T-helper 1 cell (primary cell): ENCODE measurements at regions not wholly inside any gene's neighbourhood (a gene's known extent, or its start where the extent isn't known, plus 50 kb on each side); places are given as distances from the start of the nearest gene placed in this dataset.
"Not testable (repeated sequence)": the region's sequence is repeated elsewhere in the genome, so short reads cannot be mapped to it uniquely, and the experiment has no call there.

ENCODE experiments used
- DNase-seq, 5 donors: peaks; one replicate each; pipeline ENCODE4 v3.0.0-alpha.2; 2012 to 2020

DNA sequence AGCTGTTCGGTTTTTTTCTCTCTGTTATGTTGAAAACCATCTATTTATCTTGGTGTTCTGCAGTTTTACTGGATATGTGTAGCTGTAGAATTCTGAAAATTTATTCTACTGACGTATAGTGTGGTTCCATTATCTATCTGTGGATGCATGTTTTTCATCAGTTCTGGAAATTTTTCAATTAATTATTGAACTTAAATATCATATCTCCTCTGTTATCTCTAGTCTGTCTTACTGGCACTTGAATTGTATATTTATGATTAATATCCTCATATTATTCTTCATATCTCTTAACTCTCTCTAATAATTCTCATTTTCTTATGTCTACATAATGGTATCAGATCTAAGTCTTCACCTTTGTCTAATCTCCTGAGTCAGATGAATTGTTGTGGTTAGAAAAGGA, 501.7 kb downstream of the STK39 start:
- DNase-seq: no peak

DNA sequence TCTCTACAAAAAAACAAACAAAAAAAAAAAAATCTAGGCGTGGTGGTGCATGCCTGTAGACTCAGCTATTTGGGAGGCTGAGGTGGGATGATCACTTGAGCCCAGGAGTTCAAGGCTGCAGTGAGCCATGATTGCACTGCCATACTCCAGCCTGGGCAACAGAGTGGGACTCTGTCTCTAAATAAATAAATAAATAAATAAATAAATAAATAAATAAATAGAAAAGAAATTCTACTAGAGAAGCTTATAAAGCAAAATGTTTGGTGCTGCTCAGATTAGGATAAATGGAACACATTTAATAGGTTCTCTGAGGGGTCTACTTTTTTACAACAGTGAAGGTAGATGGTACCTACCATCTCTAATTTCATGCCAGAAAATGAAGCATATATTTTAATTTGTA, 507.5 kb downstream of the STK39 start:
- DNase-seq: not testable (repeated sequence)

DNA sequence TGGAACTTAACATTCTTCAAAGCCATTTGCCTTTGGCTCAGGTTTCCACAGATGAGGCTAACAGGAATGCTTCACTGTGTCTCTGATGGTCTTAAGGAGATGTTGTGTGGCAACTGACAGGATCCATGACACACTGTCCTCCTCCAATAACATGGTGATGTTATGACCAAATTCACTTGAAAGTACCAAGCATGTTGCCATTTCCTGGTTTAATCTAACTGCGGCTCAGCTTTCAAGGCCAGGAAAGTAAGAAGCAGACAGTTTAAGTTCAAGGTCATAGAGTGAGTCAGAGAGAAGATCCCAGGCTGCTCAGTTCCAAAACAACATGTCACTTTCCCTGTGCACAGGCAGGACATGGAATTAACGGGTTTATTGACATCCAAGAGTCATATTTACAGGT, 513.6 kb downstream of the STK39 start:
- no peak for DNase-seq

DNA sequence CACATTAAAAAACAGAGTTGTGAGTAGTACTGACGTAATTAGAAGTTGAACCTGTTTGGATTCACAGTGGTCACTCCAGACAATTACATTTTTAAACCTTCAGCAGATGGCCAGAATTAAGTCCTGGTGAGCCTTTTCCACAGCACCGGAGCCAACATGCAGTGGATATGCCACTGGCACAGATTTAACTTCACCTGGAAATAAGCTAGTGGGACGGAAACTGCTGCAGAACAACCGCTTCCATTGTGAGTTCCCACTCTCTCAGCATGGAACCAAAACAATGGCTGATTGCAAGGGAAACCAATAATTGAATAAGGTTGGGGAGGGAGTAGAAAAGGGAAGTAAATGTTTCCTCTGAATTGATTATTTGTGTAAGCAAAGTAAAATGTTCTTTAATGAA, 515.1 kb downstream of the STK39 start:
- no peak for DNase-seq

DNA sequence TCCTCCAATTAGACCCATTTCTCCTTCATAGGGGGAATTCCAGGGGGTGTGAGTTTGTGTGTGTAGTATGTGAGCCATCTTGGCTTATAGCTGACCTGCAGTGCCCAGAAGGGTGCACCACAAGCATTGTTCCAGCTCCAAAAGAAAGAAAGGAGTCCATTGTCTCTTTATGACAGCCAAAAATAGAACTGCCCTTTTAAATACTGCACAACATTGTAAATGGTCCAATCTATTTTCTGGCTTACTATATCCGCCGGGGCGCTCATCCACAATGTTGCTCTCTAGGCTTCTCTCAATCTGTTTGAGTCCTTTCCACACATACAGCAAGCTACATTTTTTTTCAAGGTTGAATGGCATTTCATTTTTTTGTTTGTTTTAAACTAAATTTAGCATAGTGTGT, 517.5 kb downstream of the STK39 start:
- no peak for DNase-seq

DNA sequence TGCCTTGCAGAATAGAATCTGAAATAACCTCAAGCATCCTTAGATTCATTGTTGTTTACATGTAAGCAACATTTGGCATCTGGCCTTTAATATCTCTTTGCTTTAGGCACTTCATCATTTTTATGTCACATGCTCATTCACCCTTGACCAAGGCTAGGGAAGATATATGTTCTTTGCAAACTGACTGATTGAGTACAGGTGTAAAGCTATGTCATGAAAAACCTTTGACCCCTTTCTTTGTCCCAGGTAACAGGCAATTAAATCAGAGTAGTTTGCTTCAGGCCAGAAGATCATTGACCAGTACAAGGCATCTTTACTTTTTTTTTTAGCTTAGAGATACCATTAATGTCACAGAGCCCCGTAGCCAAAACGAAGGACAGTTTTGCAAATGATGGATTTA, 520.6 kb downstream of the STK39 start:
- no peak for DNase-seq

DNA sequence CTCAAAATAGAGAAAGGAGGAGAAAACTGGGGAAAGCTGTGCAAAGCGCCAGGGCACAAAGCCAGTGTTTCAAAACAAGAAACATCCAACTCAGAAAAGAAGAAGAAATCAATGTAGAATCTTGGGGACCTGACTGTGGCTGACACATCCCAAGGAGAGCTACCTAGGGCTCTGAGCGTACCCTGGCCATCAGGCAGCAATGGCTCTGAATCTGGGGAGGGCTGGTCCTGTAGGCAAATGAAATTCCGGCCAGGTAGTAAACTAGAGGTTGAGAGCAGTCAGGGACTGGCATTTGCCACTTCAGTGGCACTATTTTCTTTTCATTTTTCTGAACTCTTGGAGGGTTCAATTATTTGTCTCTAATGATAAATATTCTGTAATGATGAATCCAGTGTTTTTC, 525.8 kb downstream of the STK39 start:
- no peak for DNase-seq

DNA sequence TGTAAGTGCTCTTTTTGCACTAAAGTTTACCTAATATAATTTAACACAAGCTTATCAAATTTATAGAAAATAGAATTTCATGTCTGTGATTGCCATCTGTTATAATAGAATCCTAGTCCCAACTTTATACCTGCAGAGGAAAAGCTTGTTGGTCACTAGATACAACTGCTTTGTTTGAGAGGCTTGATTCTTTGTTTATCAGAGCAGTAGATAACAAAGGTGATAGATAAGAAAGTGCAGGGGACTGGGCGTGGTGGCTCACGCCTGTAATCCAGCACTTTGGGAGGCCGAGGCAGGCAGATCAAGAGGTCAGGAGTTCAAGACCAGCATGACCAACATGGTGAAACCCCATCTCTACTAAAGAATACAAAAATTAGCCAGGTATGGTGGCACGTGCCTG, 528.0 kb downstream of the STK39 start:
- no peak for DNase-seq

DNA sequence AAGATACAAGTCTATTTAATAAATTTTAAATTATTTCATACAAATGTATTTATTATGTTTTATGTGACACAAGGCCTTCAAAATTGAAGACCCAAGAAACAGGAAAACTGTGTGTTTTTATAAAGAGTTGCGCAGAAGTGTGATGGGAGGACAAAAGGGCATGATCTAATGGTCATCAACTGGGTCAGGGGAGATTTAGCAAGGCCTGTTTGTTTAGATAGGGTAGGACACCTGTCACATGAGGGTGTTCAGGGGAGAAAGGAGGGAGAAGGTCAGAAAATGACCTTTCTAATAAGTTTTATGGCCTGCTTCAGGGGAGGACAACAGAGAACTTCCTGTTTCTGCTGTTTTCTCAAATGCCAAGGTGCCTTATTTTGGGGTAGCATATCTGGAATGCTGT, 528.8 kb downstream of the STK39 start:
- DNase-seq: no peak

DNA sequence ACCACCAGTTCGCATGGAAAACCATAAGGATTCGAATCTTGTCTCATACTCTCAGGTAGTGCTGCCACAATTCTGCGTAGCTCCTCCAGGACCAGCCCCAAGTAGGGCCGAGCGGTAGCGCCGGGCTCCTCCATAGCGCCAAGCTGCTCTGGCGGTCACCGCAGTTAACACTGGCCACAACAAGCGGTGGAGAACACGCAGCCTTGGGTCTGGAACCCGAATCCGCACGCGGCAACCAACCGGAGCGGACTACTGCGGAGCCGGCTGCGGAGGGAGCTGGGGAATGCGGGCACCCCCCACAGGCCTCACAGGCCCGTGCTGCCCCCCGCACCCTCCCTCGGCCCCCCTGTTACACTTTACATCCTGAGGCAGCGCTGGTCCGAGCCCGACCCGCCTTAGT, 531.5 kb downstream of the STK39 start:
- no peak for DNase-seq

DNA sequence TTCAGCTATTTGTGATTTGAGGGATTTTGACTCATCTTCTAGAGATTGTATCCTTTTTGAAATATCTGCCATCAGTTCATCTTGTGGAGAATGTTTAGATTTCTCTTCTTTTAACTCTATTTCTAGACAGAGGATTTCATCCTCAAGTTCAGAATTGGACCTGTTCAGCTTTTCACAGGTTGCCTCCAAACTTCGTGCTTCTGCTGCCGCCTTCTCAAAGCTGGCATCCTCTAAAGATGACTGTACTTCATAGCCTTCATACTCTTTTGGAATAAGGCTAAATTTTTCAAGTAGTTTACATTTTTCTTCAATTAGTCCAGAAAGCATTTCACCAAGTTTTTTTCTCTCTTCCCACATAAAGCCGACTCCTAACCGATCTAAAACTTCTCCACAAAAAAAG, 531.9 kb downstream of the STK39 start:
- not testable (repeated sequence) for DNase-seq

DNA sequence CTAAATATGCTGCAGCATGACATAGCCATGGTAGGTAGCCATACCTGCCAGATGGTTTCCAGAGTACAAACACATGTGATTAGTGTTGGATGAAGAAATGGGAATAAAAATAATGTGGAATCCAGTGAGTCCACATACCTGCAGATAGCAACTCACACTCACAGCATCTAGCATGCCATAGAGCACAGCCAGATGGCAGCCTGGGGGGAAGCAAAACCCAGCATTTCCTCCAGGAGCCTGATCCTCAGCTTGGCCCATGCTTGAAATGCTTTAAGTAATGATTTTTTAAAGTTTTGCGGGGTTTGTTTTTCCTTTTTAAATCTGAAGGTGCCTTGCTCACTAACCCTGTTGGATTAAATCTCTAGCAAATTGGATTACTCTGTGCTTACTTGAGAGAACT, 535.1 kb downstream of the STK39 start:
- no peak for DNase-seq

DNA sequence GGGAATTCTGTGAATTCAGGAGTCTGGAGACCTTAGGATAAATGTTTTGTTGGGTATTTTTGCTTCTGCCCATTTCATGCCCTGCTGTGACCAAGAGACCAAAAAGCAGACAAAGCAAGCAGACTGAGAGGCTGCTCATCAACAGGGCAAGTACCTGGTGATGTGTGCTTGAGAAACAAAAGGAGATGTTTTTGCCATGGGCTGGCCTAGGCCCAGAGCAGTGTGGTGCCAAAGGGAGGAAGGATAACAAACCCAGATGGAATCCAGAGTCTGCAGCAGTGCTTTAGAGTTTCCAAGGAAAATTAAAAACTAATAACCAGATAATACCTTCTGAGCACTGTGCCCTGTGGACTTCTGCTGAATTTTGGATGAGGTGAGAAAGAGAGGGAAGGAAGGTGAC, 538.4 kb downstream of the STK39 start:
- DNase-seq: no peak

DNA sequence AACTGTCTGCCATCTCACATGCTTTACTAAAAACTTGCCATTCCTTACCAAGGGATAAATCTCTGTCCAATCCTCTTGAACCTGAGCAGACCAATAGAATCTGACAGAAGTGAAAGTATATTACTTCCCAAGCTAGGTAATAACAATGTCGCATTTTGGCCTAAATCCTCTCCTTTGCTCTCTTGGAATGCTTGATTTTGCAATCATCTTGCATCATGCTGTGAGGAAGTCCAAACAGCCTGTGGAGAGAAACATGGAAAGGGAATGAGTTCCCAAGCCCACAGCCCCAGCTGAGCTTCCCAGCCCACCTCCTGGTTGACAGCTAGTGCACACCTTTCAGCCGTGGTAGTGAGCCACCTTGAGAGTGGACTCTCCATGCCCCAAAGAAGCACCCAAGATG, 540.6 kb downstream of the STK39 start:
- DNase-seq: no peak

DNA sequence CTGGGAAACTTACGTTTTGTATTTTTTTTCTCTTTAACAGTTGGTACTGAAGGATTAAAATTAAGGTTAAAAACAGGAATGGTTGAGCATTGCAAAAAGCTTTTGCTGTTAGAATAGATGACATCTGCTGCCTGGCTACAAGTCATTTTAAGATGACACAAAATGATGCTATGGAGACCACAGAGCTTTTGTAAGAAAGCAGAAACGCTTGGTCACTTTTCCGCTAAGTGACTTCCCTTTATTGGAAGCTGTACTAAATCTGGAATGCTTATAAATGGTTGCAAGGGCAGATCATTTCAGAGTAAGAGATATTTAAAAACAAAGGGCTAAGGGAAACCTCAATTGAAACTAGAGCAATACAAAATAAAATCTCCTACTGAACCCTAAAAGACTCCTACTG, 544.0 kb downstream of the STK39 start:
- DNase-seq: no peak

DNA sequence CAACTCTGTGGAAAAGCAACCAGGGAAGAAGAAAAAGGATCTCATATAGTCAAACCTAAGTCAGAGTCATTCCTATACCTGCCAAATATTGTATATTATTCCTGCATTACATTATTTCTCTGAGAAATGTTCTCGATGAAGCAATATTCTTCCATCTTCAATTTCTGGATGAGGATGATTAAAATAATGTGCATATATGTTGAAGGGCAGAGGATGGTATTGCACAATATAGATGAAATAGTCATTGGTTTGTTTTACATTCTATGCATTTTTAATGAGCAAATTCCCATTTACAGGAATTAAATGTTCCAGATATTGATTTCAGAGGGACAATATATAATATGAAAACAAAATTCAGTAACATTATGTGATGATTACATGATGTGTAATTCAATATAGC, 545.2 kb downstream of the STK39 start:
- DNase-seq: no peak

DNA sequence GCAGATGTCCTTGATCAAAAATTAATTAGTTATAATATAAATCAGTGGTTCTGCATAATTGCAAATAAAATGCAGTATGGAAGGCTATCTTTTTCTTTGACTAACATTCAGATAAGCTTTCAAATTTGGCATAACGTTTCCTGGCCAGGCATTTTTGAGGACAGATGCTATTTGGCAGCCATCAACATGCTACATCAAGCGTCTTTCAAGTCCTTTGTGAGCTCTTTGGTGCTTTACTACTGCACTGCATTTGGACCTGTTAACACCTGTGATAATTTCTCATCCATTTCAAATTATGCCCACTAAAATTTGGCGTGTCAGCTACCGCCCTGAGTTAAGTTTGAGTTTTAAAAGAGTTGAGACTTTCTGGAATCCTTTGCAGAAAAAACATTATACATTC, 545.7 kb downstream of the STK39 start:
- no peak for DNase-seq

DNA sequence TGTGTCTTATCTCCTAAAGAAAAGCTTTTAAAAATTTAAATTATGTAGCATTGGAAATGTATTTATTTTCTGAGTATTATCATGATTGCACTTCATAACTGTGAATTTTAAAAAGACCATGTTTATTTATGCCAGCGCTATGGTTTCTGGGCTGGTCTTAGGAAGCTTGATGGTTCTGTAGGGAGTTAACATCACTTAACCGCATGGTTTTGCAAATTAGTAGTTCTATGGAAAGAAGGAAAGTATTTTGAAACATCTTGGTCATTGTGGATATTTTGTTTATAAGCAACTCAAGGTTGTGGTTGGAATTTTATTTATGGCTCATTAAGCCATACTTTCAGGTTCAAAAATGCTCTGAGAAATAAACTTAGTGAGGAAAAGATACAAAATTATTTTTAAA, 549.4 kb downstream of the STK39 start:
- DNase-seq: no peak

DNA sequence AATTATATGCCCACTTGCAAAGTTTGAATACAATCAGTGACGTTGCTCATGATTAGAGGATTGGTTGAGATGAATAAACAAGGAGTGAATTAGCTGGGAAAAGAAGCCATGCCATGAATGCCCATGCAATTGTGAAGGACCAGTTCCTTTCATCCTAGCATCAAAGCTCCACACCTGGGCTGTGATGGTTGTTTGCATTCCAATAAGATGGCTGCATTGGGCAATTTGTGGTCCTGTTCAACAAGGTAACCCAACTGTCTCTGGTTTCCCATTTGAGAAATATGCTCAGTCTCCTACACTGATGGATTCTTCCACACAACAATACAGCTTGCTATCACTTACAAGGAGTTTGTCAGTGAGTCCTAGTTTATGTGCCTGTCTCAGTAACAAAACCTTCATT, 550.2 kb downstream of the STK39 start:
- no peak for DNase-seq

DNA sequence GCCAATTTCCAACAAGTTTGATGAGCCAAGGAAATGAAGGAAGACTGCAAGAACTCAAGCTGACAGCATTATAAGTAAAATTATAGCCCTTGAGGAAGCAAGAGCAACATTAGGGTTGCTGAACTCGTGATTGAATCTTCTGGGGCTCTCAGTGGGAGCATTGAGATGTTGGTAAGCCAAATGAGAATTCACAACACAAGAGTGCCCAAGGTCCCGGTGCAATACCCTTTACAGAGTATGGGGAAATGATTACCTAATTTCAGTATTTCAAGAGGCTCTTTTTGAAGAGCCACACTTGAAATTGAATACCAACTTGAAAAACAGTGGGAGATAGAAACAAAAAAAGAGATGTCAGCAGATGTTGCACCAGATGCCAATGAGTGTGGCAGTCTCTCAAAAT, 554.5 kb downstream of the STK39 start:
- no peak for DNase-seq

DNA sequence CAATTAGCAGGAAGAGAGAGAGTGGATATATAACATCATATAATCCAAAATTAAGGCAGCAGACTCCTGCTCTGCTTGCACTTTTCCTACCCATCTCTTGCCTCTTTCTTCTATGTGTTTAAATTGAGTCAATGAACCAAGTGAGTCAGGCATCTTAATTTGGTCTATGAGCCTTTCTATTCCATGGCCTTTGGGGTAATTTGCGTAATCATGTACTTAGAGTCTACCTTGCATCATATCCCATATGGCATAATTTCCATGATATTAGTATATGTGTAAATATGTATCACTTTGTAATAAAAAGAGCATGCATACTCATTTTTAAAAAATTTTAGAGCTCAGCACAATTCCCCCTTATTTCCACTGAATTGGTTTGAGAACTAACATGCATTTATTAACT, 555.2 kb downstream of the STK39 start:
- DNase-seq: no peak

DNA sequence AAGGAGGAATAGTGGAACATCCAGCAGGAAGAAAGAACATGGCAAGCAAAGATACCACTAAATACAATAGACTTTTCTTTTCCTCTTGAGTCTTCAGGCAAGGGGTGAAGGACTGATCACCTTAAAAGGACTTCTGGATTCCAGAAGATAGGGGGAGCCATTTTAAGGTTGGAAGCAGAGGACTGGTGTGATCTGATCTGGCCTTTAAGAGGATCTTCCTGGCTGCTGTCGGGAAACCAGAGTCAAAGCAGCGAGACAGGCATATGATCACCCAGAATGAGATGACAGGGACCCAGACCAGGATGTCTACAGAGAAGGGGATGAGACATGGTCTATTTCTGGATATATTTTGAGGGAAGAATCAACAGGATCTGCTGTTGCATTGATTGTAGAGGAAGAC, 558.0 kb downstream of the STK39 start:
- no peak for DNase-seq

DNA sequence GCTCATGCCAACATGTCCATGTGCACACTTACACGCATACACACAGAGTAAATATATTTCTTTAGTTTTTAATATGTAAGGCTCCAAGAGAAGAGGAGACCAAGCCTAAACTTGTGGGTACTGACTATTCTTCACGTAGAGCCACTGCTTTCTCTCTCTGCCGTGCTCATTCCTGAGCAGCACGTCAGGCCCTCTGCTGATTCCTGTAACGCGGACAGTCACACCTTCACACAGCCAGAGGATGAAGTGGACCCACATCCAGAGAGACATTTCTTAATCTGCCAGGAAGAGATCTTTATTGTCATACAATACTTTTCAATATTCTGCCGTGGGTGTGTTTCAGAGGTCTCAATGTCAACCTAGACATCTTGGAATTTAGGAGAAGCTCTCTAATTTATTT, 560.7 kb downstream of the STK39 start:
- DNase-seq: no peak

DNA sequence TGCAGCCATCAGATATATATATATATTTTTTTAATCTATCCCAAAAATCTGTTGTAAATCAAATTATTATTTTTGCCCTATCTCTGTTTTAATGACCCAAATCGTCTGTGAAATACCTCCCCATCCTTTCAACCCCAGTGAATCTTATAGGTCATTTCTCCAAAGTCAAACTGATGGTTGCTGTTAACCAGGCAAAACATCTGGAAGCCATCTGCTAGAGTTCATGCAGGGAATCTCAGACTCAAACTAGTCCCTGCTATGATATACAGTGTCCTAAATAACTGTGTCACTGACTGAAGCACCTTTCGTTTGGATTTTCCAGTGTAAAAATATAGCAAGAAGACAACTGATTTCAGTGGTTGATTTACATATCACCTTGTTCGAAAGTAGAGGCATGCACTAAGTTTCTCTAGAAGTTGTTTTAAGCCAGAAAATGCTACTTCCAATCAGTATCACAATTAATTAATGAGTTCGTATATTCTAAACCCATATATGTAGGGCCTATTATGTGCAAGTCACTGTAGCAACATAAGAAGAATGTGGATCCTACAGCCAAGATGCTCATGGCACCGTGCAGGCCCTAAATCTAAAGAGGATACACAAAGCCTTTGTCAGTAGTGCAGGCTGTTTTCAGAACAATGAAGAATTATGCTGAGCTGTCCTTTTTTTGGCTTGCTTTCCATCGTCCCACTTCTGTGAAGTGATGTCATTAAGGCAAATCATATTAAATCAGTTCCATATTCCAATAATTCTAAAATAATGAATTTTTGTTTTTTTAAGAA, 566.0 kb downstream of the STK39 start:
- DNase-seq: no peak

DNA sequence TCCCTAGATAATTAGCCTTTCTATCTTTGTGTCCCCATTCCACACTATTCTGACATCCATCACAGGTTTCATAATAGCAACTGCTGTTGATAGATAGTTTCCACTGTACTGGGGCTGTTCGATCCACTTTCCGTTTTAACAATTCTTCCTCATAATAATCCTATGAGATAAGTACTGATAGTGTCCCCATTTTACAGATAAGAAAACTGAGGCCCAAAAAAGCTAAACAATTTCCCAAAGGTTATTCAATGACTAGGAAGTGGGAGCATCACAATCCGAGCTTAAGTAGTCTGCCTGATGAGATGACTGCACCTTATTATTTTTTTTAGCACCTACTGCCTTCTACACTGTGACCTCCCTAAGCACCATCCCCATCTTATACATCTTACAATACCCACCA, 569.2 kb downstream of the STK39 start:
- no peak for DNase-seq

DNA sequence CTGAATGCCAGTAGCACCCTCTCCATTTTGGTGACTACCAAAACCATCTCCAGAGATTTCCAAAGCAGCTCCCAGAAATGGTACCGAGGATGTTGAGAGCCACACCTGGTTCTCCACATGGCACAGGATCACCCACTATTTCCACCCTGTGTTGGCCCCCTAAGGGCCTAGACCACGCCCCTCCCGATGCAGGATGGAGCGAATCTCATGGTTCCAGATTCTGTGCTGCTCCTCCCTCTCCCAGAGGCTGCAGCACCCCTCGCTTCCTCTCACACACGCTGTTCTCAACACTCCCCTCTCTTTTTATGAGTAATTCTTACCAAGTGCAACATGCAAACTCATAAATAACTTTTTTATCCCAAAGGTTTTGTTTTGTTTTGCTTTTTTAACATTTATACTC, 571.5 kb downstream of the STK39 start:
- no peak for DNase-seq
